ENCODE measurements at regions not wholly inside any gene's neighbourhood (a gene's known extent, or its start where the extent isn't known, plus 50 kb on each side); places are given as distances from the start of the nearest gene placed in this dataset.

- H3K4me2 ChIP-seq (ENCODE audit: control insufficient read depth, extremely low read depth, insufficient read depth, low read depth, low read length): peak overlapping the region; percentile 38
- no peaks in the 10 kb centered on the region for H3K36me3 ChIP-seq (ENCODE audit: control insufficient read depth in 2 of 2, extremely low read depth in 1 of 2, insufficient read depth in 2 of 2, low read length in 2 of 2)
- peak overlapping the region; percentile 52 for H2AFZ ChIP-seq (ENCODE audit: control insufficient read depth, low read length)
- dilution Hi-C loops (cut with MboI; ENCODE audit: extremely low pct_ligation_motif_present, low sequenced_read_pairs): loop anchor here (25.0 kb wide), 1 partner anchor 169 kb away; no protein-coding TSS in a partner anchor
- FAIRE-seq: peak; percentile 83
- no peak overlapping the region for H3K27ac ChIP-seq (ENCODE audit: control insufficient read depth, insufficient read depth, low read length)
- H3K9me1 ChIP-seq (ENCODE audit: control insufficient read depth, extremely low read depth, insufficient read depth, low read length): no peaks in the 10 kb centered on the region
- H3K9me3 ChIP-seq (ENCODE audit: control insufficient read depth, low read depth, low read length): no peaks in the 10 kb centered on the region
- H3K79me2 ChIP-seq (ENCODE audit: control insufficient read depth, insufficient read depth, low read length): no peaks in the 10 kb centered on the region
- no peak overlapping the region for H3K4me3 ChIP-seq (ENCODE audit: control insufficient read depth in 2 of 3, extremely low read depth in 1 of 3, insufficient read depth in 2 of 3, low read depth in 1 of 3, low read length in 3 of 3)
- TF ChIP-seq EZH2 (IDR thresholded peaks at IDR 0.05; ENCODE audit: low read length) (no peak), CTCF (optimal IDR thresholded peaks at IDR 0.05 in 1 of 3, IDR thresholded peaks at IDR 0.05 in 1 of 3, conservative IDR thresholded peaks at IDR 0.05 in 1 of 3; ENCODE audit: extremely low read depth in 1 of 3, insufficient read depth in 2 of 3, low read length in 3 of 3) (peak; percentile 82 to 92 (median 87))
- peak; percentile 23 for DNase-seq (ENCODE audit: low read depth, low spot score)
- no peak overlapping the region for H3K9ac ChIP-seq (ENCODE audit: control insufficient read depth, extremely low read depth, insufficient read depth, low read length)
- no peaks in the 10 kb centered on the region for H4K20me1 ChIP-seq (ENCODE audit: control insufficient read depth, extremely low read depth, insufficient read depth, low read length)
- H3K27me3 ChIP-seq (ENCODE audit: control insufficient read depth, extremely low read depth, insufficient read depth, low read length): no peaks in the 10 kb centered on the region
- H3K4me1 ChIP-seq (ENCODE audit: control insufficient read depth, extremely low read depth, insufficient read depth, low read length): peaks cover 18% of the 10 kb centered on the region
Observed at GRCh38 chr10:104580774-104581675, 60.1 kb upstream of the SORCS3 start.

- no peaks in the 10 kb centered on the region for H3K79me2 ChIP-seq (ENCODE audit: control insufficient read depth, insufficient read depth, low read length)
- no peaks in the 10 kb centered on the region for H3K9me1 ChIP-seq (ENCODE audit: control insufficient read depth, extremely low read depth, insufficient read depth, low read length)
- H3K4me2 ChIP-seq (ENCODE audit: control insufficient read depth, extremely low read depth, insufficient read depth, low read depth, low read length): peak overlapping the region; percentile 65
- peak; percentile 84 for FAIRE-seq
- H2AFZ ChIP-seq (ENCODE audit: control insufficient read depth, low read length): no peak overlapping the region
- H4K20me1 ChIP-seq (ENCODE audit: control insufficient read depth, extremely low read depth, insufficient read depth, low read length): no peaks in the 10 kb centered on the region
- DNase-seq (ENCODE audit: low read depth, low spot score): peak; percentile 42
- H3K27me3 ChIP-seq (ENCODE audit: control insufficient read depth, extremely low read depth, insufficient read depth, low read length): no peaks in the 10 kb centered on the region
- dilution Hi-C loops (cut with MboI; ENCODE audit: extremely low pct_ligation_motif_present, low sequenced_read_pairs): loop anchor here (25.0 kb wide), 1 partner anchor 170 kb away; no protein-coding TSS in a partner anchor
- no peak overlapping the region for H3K9ac ChIP-seq (ENCODE audit: control insufficient read depth, extremely low read depth, insufficient read depth, low read length)
- no peaks in the 10 kb centered on the region for H3K36me3 ChIP-seq (ENCODE audit: control insufficient read depth in 2 of 2, extremely low read depth in 1 of 2, insufficient read depth in 2 of 2, low read length in 2 of 2)
- no peak for TF ChIP-seq CTCF (optimal IDR thresholded peaks at IDR 0.05 in 1 of 3, IDR thresholded peaks at IDR 0.05 in 1 of 3, conservative IDR thresholded peaks at IDR 0.05 in 1 of 3; ENCODE audit: extremely low read depth in 1 of 3, insufficient read depth in 2 of 3, low read length in 3 of 3)
- TF ChIP-seq EZH2 (IDR thresholded peaks at IDR 0.05; ENCODE audit: low read length): no peak
- H3K9me3 ChIP-seq (ENCODE audit: control insufficient read depth, low read depth, low read length): no peaks in the 10 kb centered on the region
- H3K4me3 ChIP-seq (ENCODE audit: control insufficient read depth in 2 of 3, extremely low read depth in 1 of 3, insufficient read depth in 2 of 3, low read depth in 1 of 3, low read length in 3 of 3): no peak overlapping the region
- H3K4me1 ChIP-seq (ENCODE audit: control insufficient read depth, extremely low read depth, insufficient read depth, low read length): peaks cover 18% of the 10 kb centered on the region
- peak overlapping the region; percentile 66 for H3K27ac ChIP-seq (ENCODE audit: control insufficient read depth, insufficient read depth, low read length)
Observed at GRCh38 chr10:104581884-104582601, 59.0 kb upstream of the SORCS3 start.
